ENCODE measurements at regions not wholly inside any gene's neighbourhood (a gene's known extent, or its start where the extent isn't known, plus 50 kb on each side); places are given as distances from the start of the nearest gene placed in this dataset.

DNA sequence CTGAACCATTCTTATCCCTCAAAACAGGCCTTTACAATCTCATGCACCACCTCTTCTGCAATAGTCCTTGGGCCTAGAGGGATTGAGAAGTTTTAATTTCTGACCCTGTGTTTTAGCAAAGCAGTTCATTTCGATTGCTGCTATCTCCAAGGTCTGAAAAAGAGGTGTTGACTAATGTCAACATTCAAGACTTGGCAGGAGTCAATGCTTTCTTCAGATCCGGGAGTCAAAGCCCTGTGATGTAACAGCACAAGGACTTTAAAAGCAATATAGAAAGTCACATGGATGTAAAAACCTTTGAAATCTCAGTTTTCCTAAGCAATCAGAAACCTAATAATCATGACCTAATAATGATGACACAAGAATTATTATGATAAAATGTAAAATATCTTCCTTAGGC, 133.8 kb downstream of the ADAM29 start:
- TF ChIP-seq, protein P1, sequence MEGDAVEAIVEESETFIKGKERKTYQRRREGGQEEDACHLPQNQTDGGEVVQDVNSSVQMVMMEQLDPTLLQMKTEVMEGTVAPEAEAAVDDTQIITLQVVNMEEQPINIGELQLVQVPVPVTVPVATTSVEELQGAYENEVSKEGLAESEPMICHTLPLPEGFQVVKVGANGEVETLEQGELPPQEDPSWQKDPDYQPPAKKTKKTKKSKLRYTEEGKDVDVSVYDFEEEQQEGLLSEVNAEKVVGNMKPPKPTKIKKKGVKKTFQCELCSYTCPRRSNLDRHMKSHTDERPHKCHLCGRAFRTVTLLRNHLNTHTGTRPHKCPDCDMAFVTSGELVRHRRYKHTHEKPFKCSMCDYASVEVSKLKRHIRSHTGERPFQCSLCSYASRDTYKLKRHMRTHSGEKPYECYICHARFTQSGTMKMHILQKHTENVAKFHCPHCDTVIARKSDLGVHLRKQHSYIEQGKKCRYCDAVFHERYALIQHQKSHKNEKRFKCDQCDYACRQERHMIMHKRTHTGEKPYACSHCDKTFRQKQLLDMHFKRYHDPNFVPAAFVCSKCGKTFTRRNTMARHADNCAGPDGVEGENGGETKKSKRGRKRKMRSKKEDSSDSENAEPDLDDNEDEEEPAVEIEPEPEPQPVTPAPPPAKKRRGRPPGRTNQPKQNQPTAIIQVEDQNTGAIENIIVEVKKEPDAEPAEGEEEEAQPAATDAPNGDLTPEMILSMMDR (IDR thresholded peaks at IDR 0.05; ENCODE audit: control extremely low read depth in 1 of 3, insufficient read depth in 1 of 3, low read depth in 1 of 3, low read length in 3 of 3): no peak
- no peak for TF ChIP-seq POLR2AphosphoS5 (IDR thresholded peaks at IDR 0.05; ENCODE audit: low read depth, low read length)
- TF ChIP-seq EP300 (IDR thresholded peaks at IDR 0.05; ENCODE audit: borderline replicate concordance in 1 of 2, low read depth in 2 of 2, low read length in 2 of 2): no peak
- no peak for TF ChIP-seq EGR1 (IDR thresholded peaks at IDR 0.05; ENCODE audit: borderline replicate concordance, low read depth, low read length)
- no peak for TF ChIP-seq HDAC6 (IDR thresholded peaks at IDR 0.05; ENCODE audit: low read depth, low read length)

Data from H1 (cell line).